Colonic mucosa (tissue), 4 donors: ENCODE measurements at regions not wholly inside any gene's neighbourhood (a gene's known extent, or its start where the extent isn't known, plus 50 kb on each side); places are given as distances from the start of the nearest gene placed in this dataset.

ENCODE experiments used
- DNase-seq: peaks from one replicate; pipeline ENCODE4 v3.0.0-alpha.2; 2020
- H3K27ac ChIP-seq: fragments of 200-600 bp; one replicate; pipeline ENCODE4 v1.8.0; 2021
- H3K27me3 ChIP-seq: fragments of 200-600 bp; one replicate; pipeline ENCODE4 v1.8.0; 2021
- H3K36me3 ChIP-seq: fragments of 200-600 bp; one replicate; pipeline ENCODE4 v1.8.0; 2021
- H3K4me1 ChIP-seq: fragments of 200-600 bp; one replicate; pipeline ENCODE4 v1.8.0; 2021; ENCODE audit warnings: mild to moderate bottlenecking
- H3K4me3 ChIP-seq: fragments of 200-600 bp; one replicate; pipeline ENCODE4 v1.8.0; 2021
- H3K9ac ChIP-seq, 2 donors: one replicate each; pipeline ENCODE4 v1.7.0; 2013; ENCODE audit warnings: control low read depth in 2 of 2, low read depth in 2 of 2, low read length in 2 of 2
- H3K9me3 ChIP-seq: fragments of 200-600 bp; one replicate; pipeline ENCODE4 v1.8.0; 2021
- intact Hi-C: fragments of 100-400 bp; cut with DNase I; formaldehyde crosslinking; loops from one replicate; pipeline ENCODE4 v1.14.1; 2022
- TF ChIP-seq, protein P1 (sequence below): fragments of 200-600 bp; IDR thresholded peaks from one replicate; pipeline ENCODE4 v1.8.0; 2022; ENCODE audit warnings: antibody characterized with exemption, mild to moderate bottlenecking
- donor health status: healthy.
- donor health status: DM: no; HTN: no; CAD: no.
- donor health status: DM: no; HTN: no; CAD: no.

DNA sequence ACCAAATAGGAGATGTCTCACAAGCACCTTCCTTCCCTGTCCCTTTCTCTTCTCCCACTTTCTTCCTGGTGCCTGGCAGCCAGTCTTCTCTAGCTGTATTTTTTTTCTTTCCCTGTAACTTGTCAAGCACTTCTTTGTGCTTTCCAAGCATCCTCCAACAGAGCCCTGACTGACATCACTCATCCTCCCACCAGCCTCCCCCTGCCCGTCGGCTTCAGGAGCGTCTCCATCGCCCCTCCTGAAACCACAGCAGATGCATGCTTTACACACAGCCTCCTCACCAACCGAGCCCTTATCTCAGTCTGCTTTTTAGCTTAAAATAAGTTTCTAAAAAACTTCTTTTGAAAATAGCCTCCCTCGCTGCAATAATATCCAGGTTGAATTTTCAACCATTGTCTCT, 268.7 kb upstream of the CDH5 start:
- Histone ChIP-seq H3K27ac (no peak overlapping the region), H3K9ac (no peak overlapping the region), H3K27me3 (no peaks in the 10 kb centered on the region), H3K4me1 (no peaks in the 10 kb centered on the region), H3K4me3 (no peak overlapping the region), H3K9me3 (no peaks in the 10 kb centered on the region), H3K36me3 (no peaks in the 10 kb centered on the region)
- DNase-seq, result no peak
- intact Hi-C loops, result no loop called here
- TF ChIP-seq, protein P1, sequence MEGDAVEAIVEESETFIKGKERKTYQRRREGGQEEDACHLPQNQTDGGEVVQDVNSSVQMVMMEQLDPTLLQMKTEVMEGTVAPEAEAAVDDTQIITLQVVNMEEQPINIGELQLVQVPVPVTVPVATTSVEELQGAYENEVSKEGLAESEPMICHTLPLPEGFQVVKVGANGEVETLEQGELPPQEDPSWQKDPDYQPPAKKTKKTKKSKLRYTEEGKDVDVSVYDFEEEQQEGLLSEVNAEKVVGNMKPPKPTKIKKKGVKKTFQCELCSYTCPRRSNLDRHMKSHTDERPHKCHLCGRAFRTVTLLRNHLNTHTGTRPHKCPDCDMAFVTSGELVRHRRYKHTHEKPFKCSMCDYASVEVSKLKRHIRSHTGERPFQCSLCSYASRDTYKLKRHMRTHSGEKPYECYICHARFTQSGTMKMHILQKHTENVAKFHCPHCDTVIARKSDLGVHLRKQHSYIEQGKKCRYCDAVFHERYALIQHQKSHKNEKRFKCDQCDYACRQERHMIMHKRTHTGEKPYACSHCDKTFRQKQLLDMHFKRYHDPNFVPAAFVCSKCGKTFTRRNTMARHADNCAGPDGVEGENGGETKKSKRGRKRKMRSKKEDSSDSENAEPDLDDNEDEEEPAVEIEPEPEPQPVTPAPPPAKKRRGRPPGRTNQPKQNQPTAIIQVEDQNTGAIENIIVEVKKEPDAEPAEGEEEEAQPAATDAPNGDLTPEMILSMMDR, result no peak

DNA sequence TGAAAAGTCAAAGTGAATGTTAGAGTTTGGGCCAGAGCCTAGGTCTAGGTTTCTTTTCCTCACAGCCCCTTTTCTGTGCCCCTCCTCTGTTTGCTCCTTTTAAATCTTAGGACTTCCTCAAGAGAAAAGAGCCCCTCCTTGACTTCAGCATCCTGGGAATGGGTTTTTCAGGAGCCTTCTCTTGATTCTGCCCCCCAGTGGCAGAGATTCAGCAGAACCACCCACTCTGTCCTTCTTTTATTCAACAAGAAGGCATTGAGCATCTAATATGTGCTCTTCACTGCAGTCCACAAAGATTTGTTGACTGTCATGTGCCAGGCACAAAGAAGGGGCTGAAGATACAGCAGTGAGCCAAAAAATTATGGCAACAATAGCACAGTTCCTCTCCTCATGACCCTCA, 270.8 kb upstream of the CDH5 start:
- Histone ChIP-seq H3K4me1 (no peaks in the 10 kb centered on the region), H3K36me3 (no peaks in the 10 kb centered on the region), H3K27ac (no peak overlapping the region), H3K4me3 (no peak overlapping the region), H3K9me3 (no peaks in the 10 kb centered on the region), H3K27me3 (no peaks in the 10 kb centered on the region), H3K9ac (no peak overlapping the region)
- no peak for DNase-seq
- TF ChIP-seq, protein P1, result no peak
- intact Hi-C loops, result no loop called here

- H3K4me1 ChIP-seq, result no peaks in the 10 kb centered on the region
- TF ChIP-seq, protein P1, result no peak
- H3K4me3 ChIP-seq, result no peak overlapping the region
- no peaks in the 10 kb centered on the region for H3K36me3 ChIP-seq
- no peaks in the 10 kb centered on the region for H3K27me3 ChIP-seq
- H3K27ac ChIP-seq, result no peak overlapping the region
- intact Hi-C loops, result no loop called here
- no peak for DNase-seq
- H3K9ac ChIP-seq, result no peak overlapping the region
- no peaks in the 10 kb centered on the region for H3K9me3 ChIP-seq
These were observed 273.3 kb upstream of the CDH5 start for GRCh38 chr16:66093191-66093590.

- DNase-seq, result no peak
- no peaks in the 10 kb centered on the region for H3K4me1 ChIP-seq
- H3K27me3 ChIP-seq, result no peaks in the 10 kb centered on the region
- intact Hi-C loops, result no loop called here
- TF ChIP-seq, protein P1, result no peak
- no peak overlapping the region for H3K4me3 ChIP-seq
- H3K9me3 ChIP-seq, result no peaks in the 10 kb centered on the region
- no peak overlapping the region for H3K27ac ChIP-seq
- H3K9ac ChIP-seq, result no peak overlapping the region
- H3K36me3 ChIP-seq, result no peaks in the 10 kb centered on the region
These were observed 275.0 kb upstream of the CDH5 start for GRCh38 chr16:66091471-66091891.

DNA sequence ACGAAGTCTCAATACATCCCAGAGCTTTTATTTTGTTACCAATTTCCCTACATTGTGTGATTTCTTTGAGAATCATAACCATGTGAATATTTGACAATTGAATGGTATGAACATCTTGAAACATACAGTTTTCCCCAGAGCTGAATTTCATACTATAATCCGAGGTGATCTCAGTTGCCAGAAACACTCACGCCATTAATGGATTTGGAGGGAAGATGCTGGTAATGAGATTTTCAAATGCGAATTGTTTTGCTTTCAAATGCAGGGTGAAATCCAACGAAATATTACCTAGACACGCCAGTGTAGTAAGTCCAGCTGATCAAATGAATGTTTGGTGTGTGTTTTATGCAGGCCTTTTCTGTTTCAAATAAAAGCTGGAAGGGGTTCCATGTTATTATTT, 277.8 kb upstream of the CDH5 start:
- no peaks in the 10 kb centered on the region for H3K9me3 ChIP-seq
- no peak overlapping the region for H3K9ac ChIP-seq
- no peaks in the 10 kb centered on the region for H3K27me3 ChIP-seq
- H3K27ac ChIP-seq, result no peak overlapping the region
- intact Hi-C loops, result no loop called here
- TF ChIP-seq, protein P1, result no peak
- no peaks in the 10 kb centered on the region for H3K4me1 ChIP-seq
- H3K4me3 ChIP-seq, result no peak overlapping the region
- DNase-seq, result no peak
- H3K36me3 ChIP-seq, result no peaks in the 10 kb centered on the region

- no peaks in the 10 kb centered on the region for H3K36me3 ChIP-seq
- H3K27ac ChIP-seq, result no peak overlapping the region
- no peaks in the 10 kb centered on the region for H3K27me3 ChIP-seq
- no peak for DNase-seq
- no peaks in the 10 kb centered on the region for H3K4me1 ChIP-seq
- H3K4me3 ChIP-seq, result no peak overlapping the region
- H3K9me3 ChIP-seq, result no peaks in the 10 kb centered on the region
- no peak overlapping the region for H3K9ac ChIP-seq
- intact Hi-C loops, result no loop called here
- TF ChIP-seq, protein P1, result no peak
These were observed 279.2 kb upstream of the CDH5 start for GRCh38 chr16:66087308-66087707.
